ENCODE measurements at regions not wholly inside any gene's neighbourhood (a gene's known extent, or its start where the extent isn't known, plus 50 kb on each side); places are given as distances from the start of the nearest gene placed in this dataset.

- TF ChIP-seq ZNF274 (IDR thresholded peaks at IDR 0.05; ENCODE audit: low read depth, low read length) = no peak
- no peak for TF ChIP-seq YY1 (IDR thresholded peaks at IDR 0.05; ENCODE audit: insufficient read depth, insufficient read length)
Observed at GRCh38 chr2:74762789-74763188, 71.1 kb upstream of the HK2 start.
